Coronary artery (tissue), 2 donors: ENCODE measurements at regions not wholly inside any gene's neighbourhood (a gene's known extent, or its start where the extent isn't known, plus 50 kb on each side); places are given as distances from the start of the nearest gene placed in this dataset.

ENCODE experiments used
- DNase-seq: peaks from one replicate; pipeline ENCODE4 v3.0.0-alpha.2; 2017; ENCODE audit warnings: low spot score
- H3K27ac ChIP-seq, 2 donors: fragments of 200-600 bp; sonication (generic); one replicate each; pipeline ENCODE4 v1.5.1; 2016 to 2019
- H3K4me3 ChIP-seq: fragments of 200-600 bp; sonication (generic); 2 replicates; pipeline ENCODE4 v1.5.1; 2016; ENCODE audit warnings: mild to moderate bottlenecking, moderate library complexity
- TF ChIP-seq, protein P1 (sequence below): fragments of 200-600 bp; sonication (generic); IDR thresholded peaks from one replicate; pipeline ENCODE4 v1.5.1; 2019; ENCODE audit warnings: antibody characterized with exemption

DNA sequence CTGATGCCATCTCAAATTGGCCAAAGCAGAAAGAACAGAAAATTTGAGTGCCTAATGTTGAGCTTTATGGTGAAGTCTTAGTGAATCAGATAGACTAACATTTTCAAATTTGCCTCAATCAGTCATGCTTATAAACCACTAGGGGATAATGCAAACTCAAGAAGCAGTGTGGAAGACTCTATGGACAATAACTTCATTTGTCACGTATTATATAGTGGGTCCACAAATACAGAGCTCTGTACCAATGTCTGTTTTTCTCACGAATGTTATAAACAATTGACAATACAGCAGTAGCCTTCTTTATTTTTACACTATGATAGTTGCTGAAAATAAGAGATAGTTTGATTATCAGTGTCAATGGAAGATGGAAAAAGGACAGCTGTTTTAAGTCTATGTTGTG lies 190.8 kb upstream of the SLC8A1 start:
- H3K27ac ChIP-seq, result no peak overlapping the region
- DNase-seq, result no peak
- TF ChIP-seq, protein P1, sequence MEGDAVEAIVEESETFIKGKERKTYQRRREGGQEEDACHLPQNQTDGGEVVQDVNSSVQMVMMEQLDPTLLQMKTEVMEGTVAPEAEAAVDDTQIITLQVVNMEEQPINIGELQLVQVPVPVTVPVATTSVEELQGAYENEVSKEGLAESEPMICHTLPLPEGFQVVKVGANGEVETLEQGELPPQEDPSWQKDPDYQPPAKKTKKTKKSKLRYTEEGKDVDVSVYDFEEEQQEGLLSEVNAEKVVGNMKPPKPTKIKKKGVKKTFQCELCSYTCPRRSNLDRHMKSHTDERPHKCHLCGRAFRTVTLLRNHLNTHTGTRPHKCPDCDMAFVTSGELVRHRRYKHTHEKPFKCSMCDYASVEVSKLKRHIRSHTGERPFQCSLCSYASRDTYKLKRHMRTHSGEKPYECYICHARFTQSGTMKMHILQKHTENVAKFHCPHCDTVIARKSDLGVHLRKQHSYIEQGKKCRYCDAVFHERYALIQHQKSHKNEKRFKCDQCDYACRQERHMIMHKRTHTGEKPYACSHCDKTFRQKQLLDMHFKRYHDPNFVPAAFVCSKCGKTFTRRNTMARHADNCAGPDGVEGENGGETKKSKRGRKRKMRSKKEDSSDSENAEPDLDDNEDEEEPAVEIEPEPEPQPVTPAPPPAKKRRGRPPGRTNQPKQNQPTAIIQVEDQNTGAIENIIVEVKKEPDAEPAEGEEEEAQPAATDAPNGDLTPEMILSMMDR, result no peak
- no peak overlapping the region for H3K4me3 ChIP-seq

DNA sequence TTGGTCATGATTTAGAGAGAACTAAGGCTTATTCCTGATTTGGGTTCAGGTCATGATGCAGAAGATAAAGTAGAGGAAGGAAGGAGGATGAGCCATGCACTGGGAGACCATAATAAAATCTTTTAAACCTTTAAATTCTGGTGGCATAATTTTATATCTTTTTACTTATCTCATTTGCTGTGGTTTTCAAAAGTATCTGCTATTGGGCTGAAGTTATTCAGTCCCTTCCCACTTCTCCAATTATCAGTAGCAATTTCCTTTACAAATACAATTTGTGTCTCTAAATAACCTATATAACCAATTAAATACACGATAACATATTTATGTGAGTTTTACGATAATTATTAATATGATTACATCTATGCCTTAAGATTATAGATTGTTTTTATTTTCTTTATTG lies 194.8 kb upstream of the SLC8A1 start:
- DNase-seq, result no peak
- no peak overlapping the region for H3K27ac ChIP-seq
- TF ChIP-seq, protein P1, result no peak

DNA sequence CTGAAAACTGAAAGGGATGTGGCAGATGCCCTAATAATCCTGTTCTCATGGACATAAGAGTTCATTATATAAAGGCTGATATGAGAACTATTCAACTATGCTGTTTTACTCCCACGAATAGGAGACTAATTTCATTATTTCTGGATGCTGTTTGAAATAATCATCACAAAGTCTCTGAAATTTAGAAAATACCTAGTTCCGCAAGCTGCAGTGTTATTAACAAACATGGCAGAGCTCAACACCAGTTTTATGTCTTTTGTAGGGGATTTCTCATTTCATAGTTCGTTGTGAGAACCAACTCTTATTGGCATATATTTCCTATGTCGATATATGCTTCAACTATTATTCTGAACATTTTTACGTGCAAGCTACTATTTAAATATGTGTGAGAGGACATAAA lies 200.3 kb upstream of the SLC8A1 start:
- Histone ChIP-seq H3K4me3 (no peak overlapping the region), H3K27ac (no peak overlapping the region)
- DNase-seq, result no peak
- TF ChIP-seq, protein P1, result no peak

More for the DNA sequence above, 194.8 kb upstream of the SLC8A1 start:
- H3K4me3 ChIP-seq, result no peak overlapping the region

DNA sequence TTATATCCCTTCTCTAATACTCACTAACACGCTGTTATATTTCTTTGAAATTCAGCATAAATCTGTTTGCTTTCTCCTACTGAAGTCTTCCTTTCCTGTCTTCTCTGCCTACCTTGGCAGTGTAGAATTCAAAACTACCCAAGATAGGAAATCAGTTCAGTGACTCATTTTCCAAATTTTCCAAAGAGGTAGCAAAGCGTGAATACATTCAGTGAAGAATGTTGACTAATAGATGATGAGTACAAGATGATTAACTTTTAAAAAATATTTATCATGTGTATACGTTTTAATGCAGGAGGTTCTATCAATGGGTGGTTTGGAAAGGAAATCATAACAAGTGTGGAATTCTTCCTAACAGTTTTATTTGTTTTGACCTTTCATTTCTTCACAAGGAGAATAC lies 201.9 kb upstream of the SLC8A1 start:
- no peak overlapping the region for H3K4me3 ChIP-seq
- TF ChIP-seq, protein P1, result no peak
- DNase-seq, result no peak
- H3K27ac ChIP-seq, result no peak overlapping the region

DNA sequence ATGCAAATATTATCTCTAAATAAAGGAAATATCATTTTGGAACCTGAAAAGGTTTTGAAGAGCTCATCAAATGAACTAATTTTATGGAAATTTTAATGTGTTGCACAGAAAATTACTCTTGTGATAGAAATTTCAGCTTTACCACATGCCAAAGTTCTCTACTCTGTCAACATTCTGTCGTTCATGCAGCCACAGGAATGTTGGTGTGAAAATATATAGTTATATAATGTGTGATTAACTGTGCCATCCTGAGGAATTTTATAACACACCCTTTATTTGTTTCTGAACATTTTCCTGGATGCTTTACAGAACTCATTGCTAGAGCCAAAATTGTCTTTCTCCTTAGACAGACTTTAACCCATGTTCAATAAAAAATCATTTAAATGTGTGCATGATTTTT lies 202.5 kb upstream of the SLC8A1 start:
- no peak overlapping the region for H3K4me3 ChIP-seq
- TF ChIP-seq, protein P1, result no peak
- no peak overlapping the region for H3K27ac ChIP-seq

DNA sequence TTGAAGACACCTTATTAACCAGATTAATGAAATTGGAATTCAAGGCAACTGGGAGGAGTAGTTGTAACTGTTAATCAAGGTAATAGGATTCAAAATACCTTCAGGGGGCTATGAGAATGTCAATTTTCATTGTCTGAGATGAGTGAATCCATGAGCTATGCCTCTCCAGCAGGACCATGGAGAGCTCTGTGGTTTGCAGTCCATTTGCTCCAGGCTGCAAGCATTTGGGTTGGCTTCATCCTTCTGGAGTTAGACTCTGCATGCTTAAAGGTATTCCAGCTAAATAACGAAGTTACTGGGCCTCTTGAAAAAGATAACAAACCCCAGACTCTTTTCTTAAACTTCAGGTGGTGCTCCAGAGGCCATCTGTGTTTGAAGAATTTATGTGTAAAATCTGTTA lies 207.1 kb upstream of the SLC8A1 start:
- H3K4me3 ChIP-seq, result no peak overlapping the region
- no peak for DNase-seq
- TF ChIP-seq, protein P1, result no peak
- no peak overlapping the region for H3K27ac ChIP-seq

More for the DNA sequence above, 202.5 kb upstream of the SLC8A1 start:
- no peak for DNase-seq

DNA sequence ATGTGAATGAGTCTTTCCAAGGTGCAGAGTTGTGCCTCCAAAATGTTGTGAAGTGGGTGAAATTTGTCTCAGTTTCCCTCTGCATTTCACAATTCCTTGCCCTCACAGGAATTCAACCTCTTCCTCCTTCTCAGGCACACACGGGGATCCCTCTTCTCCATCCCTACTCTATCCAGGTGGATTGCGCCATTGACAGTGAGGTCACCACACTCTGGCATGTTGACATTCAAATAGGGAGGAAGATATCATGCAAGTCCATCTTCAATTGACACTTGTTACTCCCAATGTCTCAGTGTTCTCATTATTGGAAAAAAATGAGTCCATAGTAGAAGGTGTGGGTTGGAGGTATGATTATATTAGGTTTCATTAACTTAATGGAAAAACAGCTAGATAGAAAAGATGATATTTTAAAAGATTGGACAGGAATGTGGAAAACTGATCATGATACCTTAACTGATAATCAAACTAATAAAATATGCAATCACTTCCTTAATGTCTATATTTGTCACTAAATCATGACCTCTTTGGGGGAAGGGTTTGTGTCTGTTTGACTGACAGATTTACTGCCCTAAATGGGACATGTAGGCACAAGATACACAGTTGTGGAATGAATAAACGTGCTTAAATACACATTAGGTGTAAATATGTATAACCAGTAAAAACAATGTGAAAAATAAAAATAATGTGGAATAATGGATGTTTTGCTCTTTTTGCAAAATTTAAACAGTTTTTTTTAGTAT lies 213.8 kb upstream of the SLC8A1 start:
- DNase-seq, result no peak
- Histone ChIP-seq H3K4me3 (no peak overlapping the region), H3K27ac (peak overlapping the region in 1 of 2 donors; percentile 11)
- TF ChIP-seq, protein P1, result no peak
